C4-2B (cell line): ENCODE measurements at regions not wholly inside any gene's neighbourhood (a gene's known extent, or its start where the extent isn't known, plus 50 kb on each side); places are given as distances from the start of the nearest gene placed in this dataset.

Experiments
- H3K27ac ChIP-seq: fragments of 450-650 bp; 2 replicates; pipeline ENCODE4 v1.5.1; 2017
- CTCF ChIP-seq: fragments of 450-650 bp; conservative IDR thresholded peaks from 2 replicates; pipeline ENCODE4 v1.5.1; 2017; ENCODE audit warnings: mild to moderate bottlenecking
- ZFX ChIP-seq: fragments of 450-650 bp; IDR thresholded peaks from 2 replicates; pipeline ENCODE4 v1.6.1; 2017

DNA sequence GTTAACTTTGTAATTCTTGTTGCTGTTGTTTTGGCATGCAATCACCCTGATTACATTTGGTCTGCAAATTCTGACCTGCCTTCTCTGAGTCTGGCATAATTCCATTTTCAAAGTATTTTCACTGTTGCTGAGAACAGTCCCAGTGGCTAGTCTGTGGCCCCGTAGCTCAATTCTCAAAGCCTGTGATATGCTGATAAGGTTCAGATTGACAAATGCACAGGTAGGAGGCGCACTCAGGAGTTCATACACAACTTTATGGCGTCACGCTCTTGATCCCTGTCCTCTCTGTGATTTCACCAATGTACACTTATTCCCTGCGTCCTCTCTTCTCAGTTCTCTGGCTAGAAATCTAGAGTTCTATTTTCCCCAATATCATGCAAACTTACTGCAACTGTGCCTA, 376.6 kb upstream of the SLCO3A1 start:
- no peak overlapping the region for H3K27ac ChIP-seq
- TF ChIP-seq ZFX (no peak), CTCF (peak; percentile 26)

GRCh38 chr15:91478717-91479191, 374.8 kb upstream of the SLCO3A1 start:
- H3K27ac ChIP-seq = no peak overlapping the region
- TF ChIP-seq ZFX (no peak), CTCF (no peak)

GRCh38 chr15:91480426-91480825, 373.1 kb upstream of the SLCO3A1 start:
- H3K27ac ChIP-seq = no peak overlapping the region
- no peak for TF ChIP-seq ZFX
- no peak for TF ChIP-seq CTCF

DNA sequence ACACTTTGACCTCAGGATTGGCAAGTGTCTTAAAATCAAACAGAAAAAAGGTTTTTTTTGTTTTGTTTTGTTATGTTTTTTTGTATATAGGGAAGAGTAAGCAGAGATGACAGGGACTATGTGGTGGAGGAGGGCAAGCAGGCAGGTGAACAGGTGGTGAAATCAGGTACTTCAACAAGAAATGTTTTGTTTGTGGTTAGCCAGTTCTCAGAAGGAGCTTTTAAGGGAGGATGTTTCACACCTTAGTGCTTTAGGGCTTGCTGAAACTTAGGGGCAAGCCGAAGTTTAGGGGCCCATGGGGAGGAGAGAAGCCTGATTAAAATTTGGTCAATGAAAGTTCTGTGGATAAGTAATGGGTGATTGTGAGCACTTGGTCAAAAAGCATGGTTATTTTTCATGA, 370.7 kb upstream of the SLCO3A1 start:
- TF ChIP-seq ZFX = no peak
- TF ChIP-seq CTCF = no peak
- H3K27ac ChIP-seq = no peak overlapping the region

GRCh38 chr15:91484141-91484540, 369.4 kb upstream of the SLCO3A1 start:
- TF ChIP-seq ZFX = no peak
- TF ChIP-seq CTCF = no peak
- H3K27ac ChIP-seq = no peak overlapping the region

DNA sequence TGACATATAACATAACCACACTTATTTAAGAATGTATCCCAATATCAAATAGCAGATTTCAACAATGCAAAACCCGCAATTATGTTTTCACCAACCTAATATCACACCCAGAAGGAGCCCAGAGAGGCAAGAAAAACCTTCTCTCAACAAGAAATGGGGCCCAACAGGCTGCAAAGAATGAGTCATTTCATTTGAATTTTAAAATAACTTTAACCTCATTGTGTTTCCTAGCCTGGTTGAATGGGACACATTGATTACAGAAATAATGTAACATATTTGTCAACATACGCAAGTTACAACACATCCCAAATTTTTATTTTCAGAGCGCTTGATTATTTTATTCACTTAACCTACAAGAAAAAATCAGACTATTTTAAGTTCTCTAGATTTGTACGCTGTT, 365.1 kb upstream of the SLCO3A1 start:
- no peak overlapping the region for H3K27ac ChIP-seq
- no peak for TF ChIP-seq ZFX
- TF ChIP-seq CTCF = no peak

DNA sequence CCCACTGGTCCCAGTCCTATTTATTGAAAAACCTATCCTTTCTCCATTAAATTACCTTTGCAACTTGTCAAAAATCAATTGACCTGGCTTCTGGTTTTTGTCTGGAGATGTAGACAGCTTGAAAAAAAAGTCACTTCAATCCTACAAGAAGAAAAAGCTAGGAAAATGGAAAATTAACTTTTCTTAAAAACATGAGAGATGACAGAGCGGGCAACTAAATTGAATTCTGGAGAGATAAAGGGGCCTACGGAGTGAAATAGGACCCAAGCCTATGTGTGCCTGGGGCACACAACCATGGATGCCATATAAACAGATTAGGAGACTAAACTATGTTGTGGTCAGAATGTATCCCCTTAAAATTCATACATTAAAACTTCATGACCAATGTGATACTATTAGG, 363.3 kb upstream of the SLCO3A1 start:
- TF ChIP-seq CTCF (no peak), ZFX (no peak)
- no peak overlapping the region for H3K27ac ChIP-seq
